DMS153 treated with DMSO at 0.1 percent for 48 hours (cell line): ENCODE measurements at regions not wholly inside any gene's neighbourhood (a gene's known extent, or its start where the extent isn't known, plus 50 kb on each side); places are given as distances from the start of the nearest gene placed in this dataset.

Experiments used
- DNase-seq: peaks from one replicate; lab custom pipeline; 2025; ENCODE audit not compliant: unreplicated experiment; lab: John Stamatoyannopoulos, UW

DNA sequence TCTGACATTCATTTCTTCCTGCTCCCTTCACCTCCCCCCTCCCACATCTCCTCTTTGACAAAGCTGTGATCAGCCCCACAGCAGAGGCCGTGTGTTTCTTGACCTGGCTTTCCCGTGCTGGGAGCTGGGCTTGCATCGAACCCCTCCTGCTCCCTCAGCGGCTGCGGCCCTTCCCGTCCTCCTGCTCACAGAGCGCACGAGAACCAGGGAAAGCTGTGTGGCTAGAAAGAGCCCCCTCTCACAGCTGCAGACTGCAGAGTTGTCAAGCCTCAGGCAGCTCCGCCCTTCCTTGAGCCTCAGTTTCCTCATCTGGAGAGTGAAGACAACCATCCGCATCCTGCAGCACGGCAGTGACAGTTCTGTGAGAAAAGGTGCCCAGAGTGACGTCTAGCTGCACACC is 65.7 kb upstream of the GLI2 start:
- DNase-seq, result no peak

GRCh38 chr2:120670371-120670770 is 65.3 kb upstream of the GLI2 start:
- no peak for DNase-seq

DNA sequence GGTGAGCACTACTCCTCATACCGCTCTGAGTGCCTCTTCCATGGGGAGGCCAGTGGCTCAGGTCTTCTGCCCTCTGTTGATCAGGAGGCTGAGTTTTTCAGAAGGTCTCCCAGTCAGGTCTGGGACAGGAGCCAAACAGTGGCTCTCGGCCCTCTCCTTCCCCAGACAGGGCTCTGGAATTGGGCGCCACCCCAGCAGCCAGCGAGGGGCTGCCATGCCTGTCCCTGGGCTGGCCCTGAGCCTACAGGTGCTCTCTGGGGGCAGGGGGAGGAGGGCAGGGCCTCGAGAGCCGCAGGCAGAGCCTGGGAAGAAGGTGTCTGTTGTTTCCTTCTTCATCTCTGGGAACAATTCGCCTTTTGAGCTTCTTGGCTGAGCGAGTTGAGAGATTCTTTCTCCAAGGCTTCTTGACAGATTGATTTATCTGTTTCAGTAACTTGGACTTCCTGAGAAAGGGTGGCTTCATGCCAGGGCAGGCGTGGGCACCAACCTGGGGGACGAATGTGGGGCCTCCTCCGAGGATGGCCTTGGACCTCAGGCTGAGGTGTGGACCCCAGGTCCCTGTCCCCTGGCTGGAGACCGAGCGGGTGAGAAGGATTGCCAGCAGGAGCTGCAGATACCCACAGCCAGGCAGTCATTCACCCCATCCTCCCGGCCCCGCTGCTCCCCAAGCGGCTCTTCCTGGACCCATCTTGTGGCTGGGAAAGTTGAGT is 64.7 kb upstream of the GLI2 start:
- DNase-seq, result no peak

- no peak for DNase-seq
Observed at GRCh38 chr2:120672526-120673204, 63.0 kb upstream of the GLI2 start.

DNA sequence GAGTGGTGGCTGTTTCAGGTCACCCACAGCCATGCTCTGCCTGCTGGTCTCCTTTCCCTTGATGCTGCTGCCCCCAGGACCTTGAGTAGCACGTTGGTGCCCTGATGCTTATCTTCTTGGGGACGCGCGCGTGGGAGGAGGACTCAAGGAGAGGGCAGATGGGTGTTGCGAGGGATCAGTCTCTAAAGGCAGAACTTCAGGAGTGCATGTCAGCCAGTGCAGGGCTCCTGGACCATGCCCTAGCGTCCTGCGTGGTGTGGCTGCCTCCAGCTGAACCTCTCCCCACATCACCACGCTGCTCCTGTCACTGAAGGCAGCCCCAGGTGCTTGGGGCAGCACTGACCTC is 62.5 kb upstream of the GLI2 start:
- DNase-seq, result no peak

GRCh38 chr2:120673571-120674061 is 62.1 kb upstream of the GLI2 start:
- no peak for DNase-seq

DNA sequence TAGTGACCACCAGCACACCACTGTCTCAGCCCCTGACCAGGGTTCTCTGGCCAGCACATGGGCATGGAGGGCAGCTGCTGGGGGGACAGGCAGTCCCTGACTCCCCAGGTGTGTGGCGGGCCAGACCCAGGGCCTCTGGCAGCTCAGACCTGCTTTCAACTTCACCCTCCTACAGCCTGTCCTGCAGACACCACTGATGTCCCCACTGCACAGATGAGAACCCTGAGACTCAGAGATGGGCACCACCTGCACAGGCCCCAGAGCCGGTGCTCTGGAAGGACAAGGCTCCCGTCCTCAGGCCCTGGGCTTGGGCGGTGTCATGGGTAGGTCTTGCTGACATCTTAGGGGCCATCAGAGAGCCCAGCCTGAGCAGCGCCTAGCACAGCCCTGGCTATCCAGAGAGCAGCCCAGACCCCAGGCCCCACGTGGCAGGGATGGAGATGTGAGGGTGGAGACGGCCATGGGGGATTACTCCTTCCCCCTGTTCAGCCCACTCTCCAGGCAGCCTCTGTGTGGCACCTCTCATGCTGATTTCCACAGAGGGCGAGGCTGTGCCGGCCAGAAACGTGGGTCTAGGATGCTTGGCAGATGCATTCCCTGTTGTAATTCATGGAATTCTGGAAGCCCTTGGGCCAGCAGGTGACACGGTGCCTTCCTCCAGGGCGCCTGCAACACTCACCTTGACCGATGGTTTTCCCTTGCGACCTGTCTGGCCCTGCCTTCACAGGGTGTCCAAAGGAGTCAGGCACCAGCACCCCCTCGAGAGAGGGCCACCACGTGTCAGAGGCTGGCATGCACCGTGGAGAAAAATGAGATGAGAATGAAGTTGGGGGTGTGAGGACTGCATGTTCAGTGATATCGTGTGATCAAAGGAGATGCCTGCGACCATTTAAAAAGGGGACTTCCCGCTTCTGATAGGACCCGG is 61.2 kb upstream of the GLI2 start:
- DNase-seq, result no peak

DNA sequence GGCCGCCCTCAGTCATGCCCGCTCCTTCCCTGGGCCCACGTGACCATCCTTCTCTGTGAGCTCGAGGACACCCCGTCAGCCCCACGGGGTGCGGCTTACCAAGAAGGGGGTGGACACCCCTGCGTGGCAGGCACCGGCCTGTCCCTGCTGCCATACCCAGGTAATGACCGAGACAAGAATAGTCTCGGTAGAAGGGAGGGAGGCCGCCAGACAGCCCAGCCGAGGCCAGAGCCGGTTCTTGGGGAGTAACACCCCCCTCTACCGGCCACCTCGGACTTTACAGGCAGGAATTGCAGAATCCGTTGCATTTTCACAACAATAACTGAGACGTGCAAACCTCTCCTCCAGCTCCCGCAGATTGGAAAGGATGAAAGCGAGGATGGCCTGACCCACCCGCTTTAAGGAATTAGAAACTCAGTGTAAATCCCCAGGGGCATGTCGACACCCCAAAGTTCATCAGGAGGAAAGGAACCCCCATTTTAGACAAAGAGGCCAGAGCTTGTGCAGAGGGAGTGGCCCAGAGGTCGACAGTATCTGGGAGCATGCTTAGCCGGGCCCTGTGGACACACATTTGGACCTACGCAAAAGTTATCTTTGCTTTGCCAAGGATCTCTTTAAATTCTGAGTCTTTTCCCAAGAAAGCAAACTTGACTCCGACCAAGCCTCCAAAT is 60.1 kb upstream of the GLI2 start:
- DNase-seq, result no peak

GRCh38 chr2:120677221-120677620 is 58.4 kb upstream of the GLI2 start:
- DNase-seq, result no peak

DNA sequence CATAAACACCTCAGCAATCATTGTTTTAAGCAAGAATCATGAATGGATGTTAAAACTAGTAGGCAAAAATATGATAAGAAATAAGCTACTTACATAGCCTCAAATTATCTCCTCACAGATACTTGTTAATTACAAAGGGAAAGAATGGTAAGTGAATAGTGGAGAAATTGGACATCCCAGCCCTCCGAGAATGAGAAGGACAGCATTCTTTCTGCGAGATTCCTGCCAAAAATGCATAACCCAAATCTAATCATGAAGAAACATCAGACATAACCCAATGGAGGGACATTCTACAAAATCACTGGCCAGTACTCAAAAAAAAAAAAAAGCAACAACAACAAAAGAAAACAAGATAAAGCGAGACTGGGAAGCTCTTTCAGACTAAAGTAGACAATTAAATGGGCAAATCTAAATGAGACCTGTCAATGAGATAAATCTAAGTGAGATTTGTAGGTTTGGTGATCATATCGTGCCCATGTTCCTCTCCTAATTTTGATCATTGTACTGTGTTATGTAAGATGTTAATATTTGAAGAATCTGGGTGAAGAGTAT is 57.9 kb upstream of the GLI2 start:
- no peak for DNase-seq

DNA sequence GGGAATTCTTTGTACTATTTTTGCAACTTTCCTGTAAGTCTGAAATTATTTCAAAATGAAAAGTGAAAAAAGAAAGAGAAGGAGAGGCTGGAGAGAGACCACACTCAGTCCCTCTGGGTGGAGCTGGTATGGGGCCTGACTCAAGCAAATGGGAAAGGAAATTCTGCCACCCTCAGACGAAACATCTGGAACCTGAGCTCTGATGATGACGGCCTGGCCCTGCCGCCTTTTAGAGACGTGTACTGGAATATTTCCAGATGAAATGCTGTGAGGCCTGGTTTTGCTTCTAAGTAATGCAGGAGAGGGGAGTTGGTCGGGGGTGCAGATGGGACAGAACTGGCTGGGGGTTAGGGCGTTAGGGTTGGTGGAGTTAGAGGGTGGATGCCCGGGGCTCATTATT is 57.4 kb upstream of the GLI2 start:
- no peak for DNase-seq

DNA sequence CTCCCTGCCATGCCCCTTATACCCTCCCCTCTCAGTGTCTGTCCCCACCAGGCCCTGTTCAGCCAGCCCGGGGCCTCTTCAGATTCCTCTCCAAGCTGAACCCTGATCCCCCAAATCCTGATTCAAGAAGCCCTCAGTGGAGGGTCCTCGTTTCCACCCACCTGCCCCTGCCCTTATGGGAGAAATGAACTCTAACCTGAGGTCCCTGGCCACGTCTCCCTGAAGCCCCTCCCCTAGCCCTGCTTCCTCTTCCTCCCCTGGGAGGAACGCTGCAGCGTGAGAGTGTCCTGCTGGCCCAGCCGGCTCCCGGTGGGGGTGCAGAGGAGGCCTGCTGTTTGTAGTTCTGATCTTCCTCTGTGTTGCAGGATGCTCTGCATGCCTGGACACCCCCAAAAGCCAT is 56.7 kb upstream of the GLI2 start:
- no peak for DNase-seq

DNA sequence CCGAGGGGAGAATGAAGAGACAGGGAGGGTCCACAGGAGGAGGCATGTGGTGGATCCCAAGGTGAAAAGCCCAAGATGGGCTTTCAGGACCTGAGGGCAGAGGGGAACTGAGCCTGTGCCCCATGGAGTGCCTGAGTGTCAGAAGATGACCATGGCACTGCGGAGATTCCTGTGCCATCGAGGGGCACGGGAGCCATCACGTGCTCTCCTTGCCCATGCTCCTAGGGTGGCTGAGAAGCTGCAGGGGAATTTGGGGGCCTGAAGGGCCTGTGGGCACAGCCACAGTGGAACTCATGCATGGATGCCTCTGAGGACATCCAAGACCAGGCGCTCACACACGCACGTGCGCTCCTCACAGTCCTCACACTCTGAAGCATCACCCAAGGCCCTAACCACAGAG is 56.1 kb upstream of the GLI2 start:
- DNase-seq, result no peak

DNA sequence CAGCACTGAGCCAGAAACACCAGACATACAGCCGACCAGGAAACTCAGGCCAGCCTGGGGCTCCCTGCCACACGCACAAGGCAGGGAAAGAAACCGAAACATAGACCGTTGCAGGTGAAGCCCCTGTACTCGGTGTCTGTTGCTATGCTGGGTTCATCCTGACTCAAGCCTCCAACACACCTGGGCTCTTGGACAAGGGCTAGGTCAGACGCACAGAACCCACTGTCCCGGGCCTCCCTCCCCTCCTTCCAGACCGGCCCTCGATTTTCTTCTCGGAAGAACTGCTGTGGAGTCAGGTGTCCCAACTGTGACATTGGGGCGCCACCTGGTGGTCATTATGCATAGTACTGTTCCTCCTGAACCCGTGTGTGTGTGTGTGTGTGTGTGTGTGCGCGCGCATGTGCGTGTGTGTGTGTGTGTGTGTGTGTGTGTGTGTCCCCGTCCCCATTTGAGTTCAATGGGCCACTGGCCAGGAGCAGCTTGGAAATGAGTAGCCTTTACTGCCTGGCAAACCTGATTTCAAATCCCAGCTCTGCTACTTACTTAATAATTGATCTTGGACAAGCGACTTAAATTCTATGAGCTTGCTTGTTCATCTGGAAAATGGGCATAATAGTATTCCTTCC is 55.4 kb upstream of the GLI2 start:
- DNase-seq, result peak; percentile 73

- no peak for DNase-seq
Observed at GRCh38 chr2:120681181-120681580, 54.5 kb upstream of the GLI2 start.

DNA sequence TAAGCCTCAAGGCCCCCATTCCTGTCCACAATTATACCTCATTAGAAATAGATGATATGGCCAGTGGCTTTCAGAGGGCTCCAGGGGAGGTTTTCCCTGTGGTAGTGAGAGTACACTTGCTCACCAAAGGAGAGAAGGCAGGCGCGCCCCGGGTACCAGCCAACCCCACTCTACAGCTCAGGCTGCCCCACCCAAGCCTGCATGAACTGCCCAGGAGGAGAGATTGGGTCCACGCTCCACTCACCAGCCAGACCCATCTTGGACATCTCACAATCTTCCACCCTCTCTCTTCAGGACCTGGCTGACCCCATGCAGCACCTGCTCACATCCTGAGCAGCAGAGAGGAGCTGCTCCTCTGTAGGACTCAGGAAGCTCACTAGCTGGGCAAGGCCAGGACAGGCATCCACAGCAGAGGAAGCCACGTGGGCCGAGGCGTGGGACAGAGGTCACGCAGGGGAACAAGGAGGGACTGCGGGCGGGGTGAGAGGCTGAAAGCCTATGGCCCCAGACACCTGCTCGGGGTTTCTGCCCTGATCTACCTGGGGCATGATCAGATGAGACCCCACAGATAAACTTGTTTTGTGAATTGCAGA is 53.9 kb upstream of the GLI2 start:
- DNase-seq, result no peak

GRCh38 chr2:120682654-120683053 is 53.0 kb upstream of the GLI2 start:
- DNase-seq, result no peak

GRCh38 chr2:120683081-120683480 is 52.6 kb upstream of the GLI2 start:
- DNase-seq, result no peak

- no peak for DNase-seq
Observed at GRCh38 chr2:120683701-120684100, 52.0 kb upstream of the GLI2 start.
